Kidney epithelial cell (primary cell): ENCODE measurements at regions not wholly inside any gene's neighbourhood (a gene's known extent, or its start where the extent isn't known, plus 50 kb on each side); places are given as distances from the start of the nearest gene placed in this dataset.
"Not testable (repeated sequence)": the region's sequence is repeated elsewhere in the genome, so short reads cannot be mapped to it uniquely, and the experiment has no call there.

Source experiments
- DNase-seq: peaks from one replicate; pipeline ENCODE4 v3.0.0-alpha.2; 2010; ENCODE audit warnings: low read depth
- H3K27me3 ChIP-seq: 2 replicates; pipeline ENCODE4 v1.6.0; 2011; ENCODE audit warnings: low read length; ENCODE audit not compliant: control insufficient read depth, insufficient read depth
- H3K36me3 ChIP-seq: 2 replicates; pipeline ENCODE4 v1.5.1; 2011; ENCODE audit warnings: low read length; ENCODE audit not compliant: control insufficient read depth, insufficient read depth
- H3K4me3 ChIP-seq: 2 replicates; pipeline ENCODE4 v1.5.1; 2011; ENCODE audit warnings: low read depth, mild to moderate bottlenecking, control low read depth, low read length
- TF ChIP-seq, protein P1 (sequence below): IDR thresholded peaks from 2 replicates; pipeline ENCODE4 v1.5.1; 2011; ENCODE audit warnings: mild to moderate bottlenecking, moderate library complexity, low read length, control low read depth, inconsistent platforms; ENCODE audit not compliant: insufficient read depth, poor library complexity, severe bottlenecking

DNA sequence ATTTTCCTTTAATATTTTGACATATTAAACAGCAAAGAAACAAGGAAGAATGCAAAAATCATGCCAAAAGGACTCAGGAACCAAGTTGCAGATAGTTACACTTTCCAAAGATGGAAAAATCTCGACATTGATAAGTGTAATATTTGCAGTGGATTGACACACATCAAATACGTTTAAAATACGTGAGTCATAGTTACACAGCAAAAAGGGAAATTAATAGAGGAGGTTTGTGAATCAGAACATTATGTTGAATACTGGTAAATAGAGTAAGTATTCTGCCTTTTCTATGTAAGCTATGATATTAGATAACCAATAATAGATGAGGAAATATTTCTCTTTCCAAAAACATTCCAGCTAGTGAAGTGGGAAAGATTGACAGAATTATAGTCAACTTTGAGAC lies 1761.3 kb upstream of the IGFBP7 start:
- no peaks in the 10 kb centered on the region for H3K27me3 ChIP-seq
- no peak for DNase-seq
- no peak overlapping the region for H3K4me3 ChIP-seq
- H3K36me3 ChIP-seq: no peaks in the 10 kb centered on the region
- TF ChIP-seq, protein P1, sequence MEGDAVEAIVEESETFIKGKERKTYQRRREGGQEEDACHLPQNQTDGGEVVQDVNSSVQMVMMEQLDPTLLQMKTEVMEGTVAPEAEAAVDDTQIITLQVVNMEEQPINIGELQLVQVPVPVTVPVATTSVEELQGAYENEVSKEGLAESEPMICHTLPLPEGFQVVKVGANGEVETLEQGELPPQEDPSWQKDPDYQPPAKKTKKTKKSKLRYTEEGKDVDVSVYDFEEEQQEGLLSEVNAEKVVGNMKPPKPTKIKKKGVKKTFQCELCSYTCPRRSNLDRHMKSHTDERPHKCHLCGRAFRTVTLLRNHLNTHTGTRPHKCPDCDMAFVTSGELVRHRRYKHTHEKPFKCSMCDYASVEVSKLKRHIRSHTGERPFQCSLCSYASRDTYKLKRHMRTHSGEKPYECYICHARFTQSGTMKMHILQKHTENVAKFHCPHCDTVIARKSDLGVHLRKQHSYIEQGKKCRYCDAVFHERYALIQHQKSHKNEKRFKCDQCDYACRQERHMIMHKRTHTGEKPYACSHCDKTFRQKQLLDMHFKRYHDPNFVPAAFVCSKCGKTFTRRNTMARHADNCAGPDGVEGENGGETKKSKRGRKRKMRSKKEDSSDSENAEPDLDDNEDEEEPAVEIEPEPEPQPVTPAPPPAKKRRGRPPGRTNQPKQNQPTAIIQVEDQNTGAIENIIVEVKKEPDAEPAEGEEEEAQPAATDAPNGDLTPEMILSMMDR: no peak

DNA sequence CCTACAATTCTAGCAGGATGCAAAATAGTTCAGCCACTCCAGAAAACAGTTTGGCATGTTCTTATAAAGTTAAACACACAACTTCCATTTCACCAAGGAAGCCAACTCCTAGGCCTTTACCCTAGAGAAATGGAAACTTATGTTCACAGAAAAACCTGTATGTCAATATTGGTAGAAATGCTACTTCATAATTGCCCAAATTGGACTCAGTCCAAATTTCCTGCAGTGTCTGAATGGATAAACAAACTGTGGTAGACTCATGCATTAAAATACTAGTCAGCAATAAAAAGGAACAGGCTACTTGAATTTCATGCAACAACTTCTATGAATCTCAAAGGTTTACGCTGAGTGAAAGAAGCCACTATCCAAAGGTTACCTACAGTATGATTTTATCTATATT lies 1738.8 kb upstream of the IGFBP7 start:
- Histone ChIP-seq H3K27me3 (no peaks in the 10 kb centered on the region), H3K36me3 (no peaks in the 10 kb centered on the region), H3K4me3 (no peak overlapping the region)
- DNase-seq: no peak
- TF ChIP-seq, protein P1: no peak

DNA sequence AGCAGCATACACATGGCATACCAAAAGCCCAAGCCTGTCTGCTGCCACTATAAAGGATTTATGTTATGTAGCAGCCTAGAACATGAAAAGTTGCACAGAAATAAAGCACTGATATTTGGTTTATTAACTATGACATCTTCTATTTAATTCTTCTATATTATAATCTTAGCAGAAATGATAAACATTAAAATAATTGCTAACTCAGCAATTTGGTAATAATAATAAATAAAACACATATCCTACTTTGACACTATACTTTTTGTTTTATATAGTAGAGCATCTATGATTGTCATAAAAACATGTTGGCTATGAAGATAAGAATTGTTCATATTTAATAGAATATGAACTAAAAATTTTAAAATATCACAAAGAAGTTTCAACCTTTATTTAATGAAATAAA lies 1733.3 kb upstream of the IGFBP7 start:
- TF ChIP-seq, protein P1: no peak

DNA sequence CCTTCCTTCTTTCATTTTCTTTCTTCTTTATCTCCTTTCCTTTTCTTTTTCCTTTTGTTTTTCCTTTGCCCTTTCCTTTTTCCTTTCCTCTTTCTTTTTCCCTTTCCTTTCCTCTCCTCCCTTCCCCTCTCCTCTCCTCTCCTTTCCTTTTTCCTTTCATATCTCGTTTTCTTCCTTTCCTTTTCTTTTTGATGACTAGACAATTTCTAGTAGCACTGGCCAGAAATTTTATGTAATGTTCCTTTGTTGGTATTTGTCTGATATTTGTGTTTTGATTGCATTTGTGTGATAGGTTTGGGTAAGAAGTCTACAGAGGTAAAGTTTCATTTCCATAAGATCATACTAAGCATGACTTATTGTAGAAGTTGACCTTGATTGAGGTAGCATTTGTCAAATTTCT lies 1722.9 kb upstream of the IGFBP7 start:
- Histone ChIP-seq H3K36me3 (no peaks in the 10 kb centered on the region), H3K4me3 (no peak overlapping the region), H3K27me3 (no peaks in the 10 kb centered on the region)
- no peak for DNase-seq
- TF ChIP-seq, protein P1: no peak

More for the DNA sequence above, 1733.3 kb upstream of the IGFBP7 start:
- no peaks in the 10 kb centered on the region for H3K36me3 ChIP-seq
- DNase-seq: no peak
- no peak overlapping the region for H3K4me3 ChIP-seq
- no peaks in the 10 kb centered on the region for H3K27me3 ChIP-seq

DNA sequence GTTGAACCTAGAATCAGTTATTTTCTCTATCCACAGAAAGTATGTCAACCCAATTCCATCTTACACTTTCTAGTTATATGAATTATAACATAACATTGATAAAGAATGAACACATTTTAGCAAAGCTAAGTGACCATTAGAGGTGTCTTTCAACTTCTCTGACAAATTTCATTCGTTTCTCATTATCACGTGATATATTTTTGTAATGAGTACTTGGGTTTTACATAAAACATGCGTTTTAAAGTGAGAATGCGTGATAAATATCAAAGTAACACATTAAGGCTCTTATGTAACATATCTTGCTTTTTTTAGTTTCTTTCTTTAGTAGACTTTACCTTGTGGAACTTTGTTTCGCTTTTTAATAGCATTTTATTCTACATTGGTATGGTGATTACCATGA lies 1715.1 kb upstream of the IGFBP7 start:
- DNase-seq: no peak
- Histone ChIP-seq H3K4me3 (no peak overlapping the region), H3K27me3 (no peaks in the 10 kb centered on the region), H3K36me3 (no peaks in the 10 kb centered on the region)
- TF ChIP-seq, protein P1: no peak

DNA sequence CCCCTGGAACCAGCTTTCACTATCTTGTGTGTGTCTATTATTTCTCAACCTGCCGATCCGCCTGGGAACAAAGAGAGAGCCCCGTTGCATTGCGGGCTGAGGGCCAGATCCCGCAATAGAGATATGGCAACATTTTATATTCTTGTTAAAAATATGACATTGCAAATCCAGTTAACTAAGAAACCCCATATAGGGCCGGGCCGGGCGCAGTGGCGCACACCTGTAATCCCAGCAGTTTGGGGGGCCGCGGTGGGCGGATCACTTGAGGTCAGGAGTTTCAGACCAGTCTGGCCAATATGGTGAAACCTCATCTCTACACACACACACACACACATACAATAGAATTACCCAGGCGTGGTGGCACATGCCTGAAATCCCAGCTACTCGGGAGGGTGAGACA lies 1708.4 kb upstream of the IGFBP7 start:
- not testable (repeated sequence) for DNase-seq, H3K36me3 ChIP-seq, H3K4me3 ChIP-seq, H3K27me3 ChIP-seq
